OCI-LY1 (cell line): ENCODE measurements at regions not wholly inside any gene's neighbourhood (a gene's known extent, or its start where the extent isn't known, plus 50 kb on each side); places are given as distances from the start of the nearest gene placed in this dataset.
"Not testable (repeated sequence)": the region's sequence is repeated elsewhere in the genome, so short reads cannot be mapped to it uniquely, and the experiment has no call there.

Experiments
- H2AFZ ChIP-seq: fragments of 200-600 bp; sonication (generic), shearing (Covaris generic); 2 replicates; pipeline ENCODE4 v1.6.0; 2014; ENCODE audit warnings: antibody characterized with exemption, mild to moderate bottlenecking, low read length
- H3F3A ChIP-seq: fragments of 200-600 bp; sonication (generic), shearing (Covaris generic); 2 replicates; pipeline ENCODE4 v1.6.0; 2014; ENCODE audit warnings: mild to moderate bottlenecking, antibody characterized with exemption, low read length, moderate library complexity; ENCODE audit not compliant: insufficient read depth
- H3K27ac ChIP-seq: fragments of 200-600 bp; sonication (generic); 2 replicates; pipeline ENCODE4 v1.5.1; 2014; ENCODE audit warnings: low read length, mixed run types, mild to moderate bottlenecking, low read depth; ENCODE audit not compliant: poor library complexity, severe bottlenecking
- H3K27me3 ChIP-seq: fragments of 200-600 bp; sonication (generic); 2 replicates; pipeline ENCODE4 v1.6.0; 2014; ENCODE audit warnings: antibody characterized with exemption, mild to moderate bottlenecking, low read length, moderate library complexity; ENCODE audit not compliant: insufficient read depth
- H3K36me3 ChIP-seq: fragments of 200-600 bp; sonication (generic); 2 replicates; pipeline ENCODE4 v1.6.1; 2014; ENCODE audit warnings: mild to moderate bottlenecking, antibody characterized with exemption, low read length, moderate library complexity, mixed read lengths; ENCODE audit not compliant: insufficient read depth
- H3K4me1 ChIP-seq: fragments of 200-600 bp; sonication (generic); 2 replicates; pipeline ENCODE4 v1.5.1; 2014; ENCODE audit warnings: mild to moderate bottlenecking, low read length, moderate library complexity; ENCODE audit not compliant: insufficient read depth, severe bottlenecking
- H3K4me2 ChIP-seq: fragments of 200-600 bp; sonication (generic), shearing (Covaris generic); 2 replicates; pipeline ENCODE4 v1.6.1; 2014; ENCODE audit warnings: low read length
- H3K4me3 ChIP-seq: fragments of 200-600 bp; sonication (generic); 2 replicates; pipeline ENCODE4 v1.5.1; 2014; ENCODE audit warnings: low read length, low read depth, mild to moderate bottlenecking, mixed read lengths; ENCODE audit not compliant: poor library complexity, severe bottlenecking
- H3K79me2 ChIP-seq: fragments of 200-600 bp; shearing (Covaris generic); 2 replicates; pipeline ENCODE4 v1.6.1; 2016; ENCODE audit warnings: mixed run types, low read length, mixed read lengths; ENCODE audit not compliant: insufficient read depth
- H3K9ac ChIP-seq: fragments of 200-600 bp; sonication (generic), shearing (Covaris generic); 2 replicates; pipeline ENCODE4 v1.6.1; 2014; ENCODE audit warnings: mild to moderate bottlenecking, low read length, mixed read lengths
- H3K9me2 ChIP-seq: fragments of 200-600 bp; sonication (generic), shearing (Covaris generic); 2 replicates; pipeline ENCODE4 v1.6.1; 2014; ENCODE audit warnings: low read depth, mild to moderate bottlenecking, low read length, mixed read lengths
- H3K9me3 ChIP-seq: fragments of 200-600 bp; shearing (Covaris generic); 2 replicates; pipeline ENCODE4 v1.6.1; 2014; ENCODE audit warnings: low read length, mixed read lengths
- H4K20me1 ChIP-seq: fragments of 200-600 bp; sonication (generic), shearing (Covaris generic); 2 replicates; pipeline ENCODE4 v1.6.0; 2016; ENCODE audit warnings: mild to moderate bottlenecking, low read length; ENCODE audit not compliant: insufficient read depth
- CTCF ChIP-seq: fragments of 200-600 bp; sonication (generic), shearing (Covaris generic); IDR thresholded peaks from 2 replicates; pipeline ENCODE4 v1.5.1; 2017; ENCODE audit warnings: mild to moderate bottlenecking, antibody characterized with exemption, low read length, moderate library complexity, mixed read lengths
- EZH2 ChIP-seq: fragments of 200-600 bp; sonication (generic), shearing (Covaris generic); IDR thresholded peaks from 2 replicates; pipeline ENCODE4 v1.8.0; 2017; ENCODE audit warnings: borderline replicate concordance, mixed run types, mild to moderate bottlenecking, antibody characterized with exemption, low read length, moderate library complexity, mixed read lengths

DNA sequence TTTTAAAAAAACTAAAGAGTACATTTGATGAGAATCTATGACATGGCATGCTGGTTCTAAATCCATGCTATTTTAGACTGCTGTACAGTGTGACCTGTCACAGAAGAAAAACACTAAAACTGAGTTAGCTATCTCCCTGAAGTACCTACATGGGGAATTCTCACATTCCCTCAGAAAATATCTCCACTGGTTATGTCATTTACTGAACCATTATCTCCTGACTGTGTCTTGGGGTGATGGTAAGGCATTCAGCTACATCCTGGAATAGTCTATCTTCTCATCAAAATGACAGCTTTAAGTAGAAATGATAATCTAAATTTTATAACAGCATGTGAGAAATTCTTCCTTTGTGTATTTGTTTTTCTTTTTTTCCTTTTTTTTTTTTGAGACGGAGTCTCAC lies 172.1 kb upstream of the HTR1E start:
- no peak overlapping the region for H3K4me2 ChIP-seq
- no peak overlapping the region for H3K9ac ChIP-seq
- H3K4me3 ChIP-seq: no peak overlapping the region
- no peaks in the 10 kb centered on the region for H3K9me3 ChIP-seq
- no peaks in the 10 kb centered on the region for H3K4me1 ChIP-seq
- TF ChIP-seq EZH2 (no peak), CTCF (no peak)
- no peaks in the 10 kb centered on the region for H3K36me3 ChIP-seq
- no peak overlapping the region for H3K27ac ChIP-seq
- no peaks in the 10 kb centered on the region for H3F3A ChIP-seq
- H3K27me3 ChIP-seq: no peaks in the 10 kb centered on the region
- no peaks in the 10 kb centered on the region for H4K20me1 ChIP-seq
- H2AFZ ChIP-seq: no peak overlapping the region
- no peaks in the 10 kb centered on the region for H3K79me2 ChIP-seq
- H3K9me2 ChIP-seq: no peaks in the 10 kb centered on the region

DNA sequence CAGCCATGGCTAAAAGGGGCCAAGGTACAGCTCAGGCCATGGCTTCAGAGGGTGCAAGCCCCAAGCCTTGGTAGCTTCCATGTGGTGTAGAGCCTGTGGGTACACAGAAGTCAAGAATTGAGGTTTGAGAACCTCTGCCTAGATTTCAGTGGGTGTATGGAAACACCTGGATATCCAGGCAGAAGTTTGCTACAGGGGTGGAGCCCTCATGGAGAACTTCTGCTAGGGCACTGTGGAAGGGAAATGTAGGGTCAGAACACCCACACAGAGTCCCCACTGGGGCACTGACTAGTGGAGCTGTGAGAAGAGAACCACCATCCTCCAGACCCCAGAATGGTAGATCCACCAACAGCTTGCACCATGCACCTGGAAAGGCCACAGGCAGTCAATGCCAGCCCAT lies 177.4 kb upstream of the HTR1E start:
- not testable (repeated sequence) for H3K4me3 ChIP-seq, H3K9me2 ChIP-seq, H3K27ac ChIP-seq

DNA sequence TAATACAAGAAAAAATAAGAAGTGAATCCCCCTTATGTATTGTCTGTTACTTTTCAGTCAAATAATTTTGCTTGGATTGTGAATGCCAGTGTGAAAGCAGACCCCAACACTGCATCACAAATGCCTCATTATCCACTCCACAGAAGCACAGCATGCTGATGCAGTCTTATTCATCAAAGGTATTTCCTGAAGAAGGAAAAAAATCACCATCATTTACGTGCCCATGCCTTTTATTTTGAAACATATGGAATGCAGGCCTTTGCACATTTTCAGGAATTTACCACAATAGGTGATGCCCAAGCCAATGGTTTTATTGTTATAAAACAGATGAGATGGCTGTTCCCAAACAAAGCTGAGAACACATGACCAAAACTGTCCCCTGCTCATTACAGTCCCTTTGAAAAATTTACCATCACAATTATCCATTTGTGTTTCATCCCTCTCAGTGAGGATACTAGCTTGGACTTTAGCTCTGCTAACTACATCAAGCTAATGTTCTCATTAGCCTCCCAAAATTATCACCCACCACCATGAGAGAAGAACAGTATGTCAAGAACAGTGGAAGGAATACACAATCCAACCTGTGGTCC lies 180.6 kb upstream of the HTR1E start:
- H3K36me3 ChIP-seq: no peaks in the 10 kb centered on the region
- no peaks in the 10 kb centered on the region for H3K79me2 ChIP-seq
- no peaks in the 10 kb centered on the region for H3K9me3 ChIP-seq
- no peak overlapping the region for H3K27ac ChIP-seq
- no peaks in the 10 kb centered on the region for H3K27me3 ChIP-seq
- no peak overlapping the region for H3K9ac ChIP-seq
- no peak overlapping the region for H2AFZ ChIP-seq
- H4K20me1 ChIP-seq: no peaks in the 10 kb centered on the region
- no peaks in the 10 kb centered on the region for H3K9me2 ChIP-seq
- H3K4me3 ChIP-seq: no peak overlapping the region
- no peaks in the 10 kb centered on the region for H3K4me1 ChIP-seq
- no peaks in the 10 kb centered on the region for H3F3A ChIP-seq
- H3K4me2 ChIP-seq: no peak overlapping the region
- no peak for TF ChIP-seq CTCF
- TF ChIP-seq EZH2: no peak

More for the DNA sequence above, 177.4 kb upstream of the HTR1E start:
- H2AFZ ChIP-seq, H3K36me3 ChIP-seq, H4K20me1 ChIP-seq, H3F3A ChIP-seq, H3K4me2 ChIP-seq, H3K9me3 ChIP-seq, H3K27me3 ChIP-seq, H3K9ac ChIP-seq, H3K4me1 ChIP-seq, H3K79me2 ChIP-seq: not testable (repeated sequence)

- Histone ChIP-seq H3F3A (no peaks in the 10 kb centered on the region), H3K27me3 (no peaks in the 10 kb centered on the region), H3K79me2 (no peaks in the 10 kb centered on the region), H3K9me2 (no peaks in the 10 kb centered on the region), H4K20me1 (no peaks in the 10 kb centered on the region), H3K4me3 (no peak overlapping the region), H2AFZ (no peak overlapping the region), H3K9me3 (no peaks in the 10 kb centered on the region), H3K36me3 (no peaks in the 10 kb centered on the region), H3K4me2 (no peak overlapping the region), H3K9ac (no peak overlapping the region), H3K4me1 (no peaks in the 10 kb centered on the region), H3K27ac (no peak overlapping the region)
- TF ChIP-seq CTCF (no peak), EZH2 (no peak)
These were observed 193.3 kb upstream of the HTR1E start for GRCh38 chr6:86744048-86744447.
